HCT116 (cell line): ENCODE measurements at regions not wholly inside any gene's neighbourhood (a gene's known extent, or its start where the extent isn't known, plus 50 kb on each side); places are given as distances from the start of the nearest gene placed in this dataset.

Source experiments
- ATAC-seq: fragments of 200-7000 bp; cut with Tn5 transposase; 2 replicates; pipeline ENCODE4 v1.9.1; 2020; ENCODE audit warnings: mild to moderate bottlenecking, moderate library complexity
- BruUV-seq: library from RNA; stranded (reverse); fragments of 400-500 nt; replicated peaks from 2 replicates; lab custom pipeline; 2021; lab: Mats Ljungman, UMichigan
- CTCF ChIA-PET: fragments of 300-600 bp; sonication (Branson Sonifier 250); formaldehyde crosslinking; loops from one replicate; lab custom pipeline; 2021; ENCODE audit warnings: antibody characterized with exemption; lab: Charles Lee
- POLR2A ChIA-PET: fragments of 300-600, 350-600 bp; sonication (Branson Sonifier 250); formaldehyde crosslinking; loops from one replicate; lab custom pipeline; 2021; ENCODE audit warnings: antibody characterized with exemption; lab: Charles Lee
- RAD21 ChIA-PET, 2 experiments: fragments of 300-600 bp; sonication (Branson Sonifier 250); formaldehyde crosslinking; loops; one replicate each; lab custom pipeline; 2023; ENCODE audit warnings: low total read pairs in 2 of 2; ENCODE audit not compliant: uncharacterized antibody in 2 of 2, unreplicated experiment in 2 of 2, low non-redundant PET in 1 of 2; lab: Charles Lee
- DNase-seq: peaks from one replicate; pipeline ENCODE4 v3.0.0-alpha.2; 2010; ENCODE audit warnings: low read depth, low spot score
- H2AFZ ChIP-seq: fragments of 200-600 bp; shearing (Covaris generic), sonication (generic); 2 replicates; pipeline ENCODE4 v1.6.1; 2017; ENCODE audit warnings: low read depth, mixed run types, mixed read lengths, antibody characterized with exemption, low read length; ENCODE audit not compliant: poor library complexity, severe bottlenecking
- H3K27ac ChIP-seq: 2 replicates; pipeline ENCODE4 v1.5.1; 2012; ENCODE audit warnings: low read depth, low read length
- H3K27me3 ChIP-seq: fragments of 200-600 bp; sonication (generic); 2 replicates; pipeline ENCODE4 v1.6.1; 2016; ENCODE audit warnings: mixed run types, low read length, mixed read lengths; ENCODE audit not compliant: insufficient read depth
- H3K36me3 ChIP-seq, 2 experiments: fragments of 200-500 bp in 1 of 2; fragments of 200-600 bp in 1 of 2; sonication (Bioruptor generic) in 1 of 2; sonication (generic) in 1 of 2; 2 replicates each; pipeline versions ENCODE4 v1.5.1 to v1.6.1; 2014 to 2016; ENCODE audit warnings: low read length in 2 of 2, inconsistent platforms in 1 of 2, mixed read lengths in 1 of 2, mixed run types in 1 of 2; ENCODE audit not compliant: insufficient read depth in 2 of 2, control insufficient read depth in 1 of 2
- H3K4me1 ChIP-seq, 2 experiments: fragments of 200-600 bp in 1 of 2; sonication (generic) in 1 of 2; 2 replicates each; pipeline versions ENCODE4 v1.5.1 to v1.6.1; 2012 to 2017; ENCODE audit warnings: low read length in 2 of 2, inconsistent platforms in 1 of 2, mild to moderate bottlenecking in 1 of 2, mixed read lengths in 1 of 2, mixed run types in 1 of 2, moderate library complexity in 1 of 2; ENCODE audit not compliant: insufficient read depth in 2 of 2, control insufficient read depth in 1 of 2
- H3K4me2 ChIP-seq: fragments of 200-600 bp; sonication (generic); 2 replicates; pipeline ENCODE4 v1.6.1; 2017; ENCODE audit warnings: mixed run types, low read length, mixed read lengths
- H3K4me3 ChIP-seq, 2 experiments: fragments of 200-600 bp in 1 of 2; sonication (generic) in 1 of 2; replicated peaks in 1 of 2; 2 replicates each; pipeline ENCODE4 v1.5.1; 2011 to 2016; ENCODE audit warnings: low read length in 2 of 2, control low read depth in 1 of 2, low read depth in 1 of 2, mild to moderate bottlenecking in 1 of 2, mixed read lengths in 1 of 2, mixed run types in 1 of 2
- H3K79me2 ChIP-seq: fragments of 200-600 bp; sonication (generic); 2 replicates; pipeline ENCODE4 v1.6.1; 2017; ENCODE audit warnings: mild to moderate bottlenecking, mixed run types, low read length, moderate library complexity, mixed read lengths; ENCODE audit not compliant: insufficient read depth
- H3K9ac ChIP-seq: fragments of 200-600 bp; sonication (generic); 2 replicates; pipeline ENCODE4 v1.6.1; 2016; ENCODE audit warnings: low read length, mixed read lengths
- H3K9me2 ChIP-seq: fragments of 200-600 bp; sonication (generic), shearing (Covaris generic); 2 replicates; pipeline ENCODE4 v1.6.1; 2017; ENCODE audit warnings: mixed run types, mild to moderate bottlenecking, moderate library complexity; ENCODE audit not compliant: insufficient read depth
- H3K9me3 ChIP-seq, 2 experiments: fragments of 200-500 bp in 1 of 2; fragments of 200-600 bp in 1 of 2; sonication (Bioruptor generic) in 1 of 2; sonication (generic) in 1 of 2; 2 replicates each; pipeline ENCODE4 v1.6.1; 2014 to 2017; ENCODE audit warnings: low read length in 2 of 2, mixed read lengths in 2 of 2, inconsistent platforms in 1 of 2, low read depth in 1 of 2, mild to moderate bottlenecking in 1 of 2, mixed run types in 1 of 2, moderate library complexity in 1 of 2; ENCODE audit not compliant: control insufficient read depth in 1 of 2, insufficient read depth in 1 of 2
- H4K20me1 ChIP-seq: fragments of 200-600 bp; sonication (generic), shearing (Covaris generic); 2 replicates; pipeline ENCODE4 v1.6.1; 2017; ENCODE audit warnings: mixed run types, mild to moderate bottlenecking, moderate library complexity; ENCODE audit not compliant: insufficient read depth
- CEBPB ChIP-seq: IDR thresholded peaks from 2 replicates; pipeline ENCODE4 v1.6.1; 2012; ENCODE audit warnings: low read depth
- ELF1 ChIP-seq: IDR thresholded peaks from 2 replicates; pipeline ENCODE4 v1.6.1; 2012; ENCODE audit warnings: low read depth, borderline replicate concordance
- EZH2phosphoT487 ChIP-seq: fragments of 200-600 bp; IDR thresholded peaks from 2 replicates; pipeline ENCODE4 v1.6.1; 2018; ENCODE audit warnings: antibody characterized with exemption, borderline replicate concordance
- FOSL1 ChIP-seq: IDR thresholded peaks from 2 replicates; pipeline ENCODE4 v1.6.1; 2012; ENCODE audit warnings: low read depth
- JUND ChIP-seq: IDR thresholded peaks from 2 replicates; pipeline ENCODE4 v1.6.1; 2012
- MAX ChIP-seq: IDR thresholded peaks from 2 replicates; pipeline ENCODE4 v1.6.1; 2012
- RAD21 ChIP-seq: IDR thresholded peaks from 2 replicates; pipeline ENCODE4 v1.6.1; 2012; ENCODE audit warnings: low read depth, mild to moderate bottlenecking
- SIN3A ChIP-seq: IDR thresholded peaks from 2 replicates; pipeline ENCODE4 v1.6.1; 2012; ENCODE audit warnings: low read depth
- SP1 ChIP-seq: IDR thresholded peaks from 2 replicates; pipeline ENCODE4 v1.6.1; 2012; ENCODE audit warnings: low read depth
- ZBTB33 ChIP-seq: IDR thresholded peaks from 2 replicates; pipeline ENCODE4 v1.6.1; 2011; ENCODE audit warnings: mild to moderate bottlenecking, low read length, moderate library complexity; ENCODE audit not compliant: insufficient replicate concordance; ENCODE audit errors: extremely low read depth
- ZNF274 ChIP-seq: fragments of 200-500 bp; sonication (Bioruptor generic); IDR thresholded peaks from 2 replicates; pipeline ENCODE4 v1.6.1; 2014; ENCODE audit warnings: mild to moderate bottlenecking, low read depth, low read length, inconsistent platforms
- intact Hi-C: fragments of 100-400 bp; cut with micrococcal nuclease; formaldehyde crosslinking; loops from 2 replicates; pipeline ENCODE4 v1.10.0; 2022
- TF ChIP-seq, protein P1 (sequence below), 3 experiments: fragments of 200-600 bp in 1 of 3; sonication (generic) in 1 of 3; IDR thresholded peaks in 2 of 3; conservative IDR thresholded peaks in 1 of 3; 2 replicates each; pipeline ENCODE4 v1.5.1; 2012 to 2017; ENCODE audit warnings: low read depth in 2 of 3, low read length in 2 of 3, antibody characterized with exemption in 1 of 3, borderline replicate concordance in 1 of 3, control low read depth in 1 of 3, mild to moderate bottlenecking in 1 of 3, mixed read lengths in 1 of 3, mixed run types in 1 of 3, moderate library complexity in 1 of 3; ENCODE audit not compliant: insufficient read depth in 1 of 3

DNA sequence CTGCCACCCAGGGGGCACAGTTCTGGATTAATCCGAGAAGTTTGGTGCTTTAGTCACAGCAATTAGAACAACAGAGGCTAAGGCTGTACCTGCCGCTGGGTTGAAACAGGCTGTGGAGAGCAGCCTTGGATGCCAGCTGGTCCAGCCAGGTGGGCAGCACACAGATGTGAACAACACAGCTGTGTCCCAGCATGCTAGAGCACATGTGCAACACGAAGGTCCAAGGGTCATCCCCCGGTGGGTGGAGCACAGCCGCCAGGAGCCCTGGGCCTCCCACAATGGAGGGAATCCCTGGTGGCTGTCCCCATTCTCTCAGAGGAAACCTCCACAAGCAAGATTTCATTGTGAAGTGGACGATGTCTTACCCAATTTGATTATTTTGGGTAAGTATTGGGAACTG, 99.2 kb upstream of the SYNDIG1 start (continued):
- no peak for TF ChIP-seq SIN3A
- no peak for TF ChIP-seq ELF1
- TF ChIP-seq FOSL1, result no peak
- no peak for TF ChIP-seq ZNF274

GRCh38 chr20:24368253-24368652, 101.2 kb upstream of the SYNDIG1 start:
- H3K27me3 ChIP-seq, result no peaks in the 10 kb centered on the region
- H3K9me3 ChIP-seq, result no peaks in the 10 kb centered on the region; a peak in 1 of 4 replicates
- ATAC-seq, result no peak
- no peak overlapping the region for H2AFZ ChIP-seq
- H3K4me2 ChIP-seq, result no peak overlapping the region
- H3K4me1 ChIP-seq, result no peaks in the 10 kb centered on the region
- no peaks in the 10 kb centered on the region for H3K36me3 ChIP-seq
- intact Hi-C loops, result no loop called here
- no peak overlapping the region for H3K27ac ChIP-seq
- H3K4me3 ChIP-seq, result no peak overlapping the region
- ChIA-PET CTCF (no interaction called here), RAD21 (no interaction called here), POLR2A (no interaction called here)
- no peak for DNase-seq
- H3K9ac ChIP-seq, result no peak overlapping the region
- no peaks in the 10 kb centered on the region for H3K79me2 ChIP-seq
- BruUV-seq, result no TSS peak
- no peaks in the 10 kb centered on the region for H3K9me2 ChIP-seq
- H4K20me1 ChIP-seq, result no peaks in the 10 kb centered on the region
- TF ChIP-seq RAD21 (no peak), EZH2phosphoT487 (no peak), JUND (no peak), CEBPB (no peak), SP1 (no peak), SIN3A (no peak), MAX (no peak), ZBTB33 (no peak)
- TF ChIP-seq, protein P1, sequence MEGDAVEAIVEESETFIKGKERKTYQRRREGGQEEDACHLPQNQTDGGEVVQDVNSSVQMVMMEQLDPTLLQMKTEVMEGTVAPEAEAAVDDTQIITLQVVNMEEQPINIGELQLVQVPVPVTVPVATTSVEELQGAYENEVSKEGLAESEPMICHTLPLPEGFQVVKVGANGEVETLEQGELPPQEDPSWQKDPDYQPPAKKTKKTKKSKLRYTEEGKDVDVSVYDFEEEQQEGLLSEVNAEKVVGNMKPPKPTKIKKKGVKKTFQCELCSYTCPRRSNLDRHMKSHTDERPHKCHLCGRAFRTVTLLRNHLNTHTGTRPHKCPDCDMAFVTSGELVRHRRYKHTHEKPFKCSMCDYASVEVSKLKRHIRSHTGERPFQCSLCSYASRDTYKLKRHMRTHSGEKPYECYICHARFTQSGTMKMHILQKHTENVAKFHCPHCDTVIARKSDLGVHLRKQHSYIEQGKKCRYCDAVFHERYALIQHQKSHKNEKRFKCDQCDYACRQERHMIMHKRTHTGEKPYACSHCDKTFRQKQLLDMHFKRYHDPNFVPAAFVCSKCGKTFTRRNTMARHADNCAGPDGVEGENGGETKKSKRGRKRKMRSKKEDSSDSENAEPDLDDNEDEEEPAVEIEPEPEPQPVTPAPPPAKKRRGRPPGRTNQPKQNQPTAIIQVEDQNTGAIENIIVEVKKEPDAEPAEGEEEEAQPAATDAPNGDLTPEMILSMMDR (IDR thresholded peaks at IDR 0.05 in 2 of 3, conservative IDR thresholded peaks at IDR 0.05 in 1 of 3; ENCODE audit: borderline replicate concordance in 1 of 3, insufficient read depth in 1 of 3, low read depth in 2 of 3, low read length in 2 of 3), result no peak
